Brain microvascular endothelial cell (primary cell): ENCODE measurements at regions not wholly inside any gene's neighbourhood (a gene's known extent, or its start where the extent isn't known, plus 50 kb on each side); places are given as distances from the start of the nearest gene placed in this dataset.

Source experiments
- DNase-seq: peaks from one replicate; pipeline ENCODE4 v3.0.0-alpha.2; 2020
- H3K27ac ChIP-seq: fragments of 250-450 bp; sonication (Bioruptor Pico); 2 replicates; pipeline ENCODE4 v1.5.1; 2020; ENCODE audit warnings: mild to moderate bottlenecking, moderate library complexity
- H3K27me3 ChIP-seq: fragments of 250-450 bp; sonication (Bioruptor Pico); replicated peaks from 2 replicates; pipeline ENCODE4 v1.5.1; 2020; ENCODE audit warnings: mild to moderate bottlenecking
- H3K36me3 ChIP-seq: fragments of 250-450 bp; sonication (Bioruptor Pico); replicated peaks from 2 replicates; pipeline ENCODE4 v1.5.1; 2020; ENCODE audit warnings: mild to moderate bottlenecking
- H3K4me3 ChIP-seq: 2 replicates; pipeline ENCODE4 v1.5.1; 2011; ENCODE audit warnings: low read depth, mild to moderate bottlenecking, control low read depth, low read length, moderate library complexity
- CTCF ChIP-seq: IDR thresholded peaks from 2 replicates; pipeline ENCODE4 v1.5.1; 2011; ENCODE audit warnings: low read depth, mild to moderate bottlenecking, moderate library complexity, low read length, control low read depth, inconsistent platforms; ENCODE audit errors: missing control alignments
- in situ Hi-C: cut with HindIII; loops from 2 replicates; pipeline ENCODE4 v1.10.0; 2017; ENCODE audit warnings: low sequenced_read_pairs, low pct_ligation_motif_present

GRCh38 chr17:71376933-71377332 is 743.9 kb upstream of the SOX9 start:
- TF ChIP-seq CTCF = no peak
- DNase-seq = no peak
- H3K36me3 ChIP-seq = no peaks in the 10 kb centered on the region
- H3K27me3 ChIP-seq = no peaks in the 10 kb centered on the region
- in situ Hi-C loops = no loop called here
- no peak overlapping the region for H3K27ac ChIP-seq
- H3K4me3 ChIP-seq = no peak overlapping the region

- H3K27me3 ChIP-seq = no peaks in the 10 kb centered on the region
- in situ Hi-C loops = no loop called here
- no peak for TF ChIP-seq CTCF
- H3K4me3 ChIP-seq = no peak overlapping the region
- H3K36me3 ChIP-seq = no peaks in the 10 kb centered on the region
- no peak overlapping the region for H3K27ac ChIP-seq
- no peak for DNase-seq
These were observed 742.8 kb upstream of the SOX9 start for GRCh38 chr17:71378036-71378435.

GRCh38 chr17:71378741-71379140 is 742.1 kb upstream of the SOX9 start:
- no peak for TF ChIP-seq CTCF
- no peaks in the 10 kb centered on the region for H3K36me3 ChIP-seq
- in situ Hi-C loops = no loop called here
- no peak overlapping the region for H3K4me3 ChIP-seq
- H3K27me3 ChIP-seq = no peaks in the 10 kb centered on the region
- DNase-seq = no peak
- H3K27ac ChIP-seq = no peak overlapping the region

GRCh38 chr17:71379512-71379911 is 741.3 kb upstream of the SOX9 start:
- TF ChIP-seq CTCF = no peak
- DNase-seq = no peak
- Histone ChIP-seq H3K4me3 (no peak overlapping the region), H3K36me3 (no peaks in the 10 kb centered on the region), H3K27me3 (no peaks in the 10 kb centered on the region), H3K27ac (no peak overlapping the region)
- in situ Hi-C loops = no loop called here

- in situ Hi-C loops = no loop called here
- Histone ChIP-seq H3K27ac (no peak overlapping the region), H3K4me3 (no peak overlapping the region), H3K36me3 (no peaks in the 10 kb centered on the region), H3K27me3 (no peaks in the 10 kb centered on the region)
- TF ChIP-seq CTCF = no peak
- DNase-seq = no peak
These were observed 740.3 kb upstream of the SOX9 start for GRCh38 chr17:71380535-71380934.

- H3K4me3 ChIP-seq = no peak overlapping the region
- H3K27ac ChIP-seq = no peak overlapping the region
- no peaks in the 10 kb centered on the region for H3K36me3 ChIP-seq
- no peak for DNase-seq
- no peaks in the 10 kb centered on the region for H3K27me3 ChIP-seq
- no peak for TF ChIP-seq CTCF
- in situ Hi-C loops = no loop called here
These were observed 739.9 kb upstream of the SOX9 start for GRCh38 chr17:71380936-71381335.
